Neural cell (in vitro differentiated cells): ENCODE measurements at regions not wholly inside any gene's neighbourhood (a gene's known extent, or its start where the extent isn't known, plus 50 kb on each side); places are given as distances from the start of the nearest gene placed in this dataset.

Experiments used
- POLR2AphosphoS5 ChIP-seq: IDR thresholded peaks from 2 replicates; pipeline ENCODE4 v1.6.1; 2012
- REST ChIP-seq: IDR thresholded peaks from 2 replicates; pipeline ENCODE4 v1.6.1; 2012; ENCODE audit warnings: borderline replicate concordance
- SMC3 ChIP-seq: fragments of 450-650 bp; conservative IDR thresholded peaks from 2 replicates; pipeline ENCODE4 v1.6.1; 2014; ENCODE audit warnings: antibody characterized with exemption, mild to moderate bottlenecking, moderate library complexity; ENCODE audit not compliant: poor library complexity
- TAF1 ChIP-seq: IDR thresholded peaks from 2 replicates; pipeline ENCODE4 v1.6.1; 2012; ENCODE audit warnings: low read depth
- TF ChIP-seq, protein P1 (sequence below): fragments of 450-650 bp; IDR thresholded peaks from 2 replicates; pipeline ENCODE4 v1.5.1; 2014; ENCODE audit warnings: antibody characterized with exemption, mild to moderate bottlenecking, moderate library complexity; ENCODE audit not compliant: poor library complexity, severe bottlenecking

DNA sequence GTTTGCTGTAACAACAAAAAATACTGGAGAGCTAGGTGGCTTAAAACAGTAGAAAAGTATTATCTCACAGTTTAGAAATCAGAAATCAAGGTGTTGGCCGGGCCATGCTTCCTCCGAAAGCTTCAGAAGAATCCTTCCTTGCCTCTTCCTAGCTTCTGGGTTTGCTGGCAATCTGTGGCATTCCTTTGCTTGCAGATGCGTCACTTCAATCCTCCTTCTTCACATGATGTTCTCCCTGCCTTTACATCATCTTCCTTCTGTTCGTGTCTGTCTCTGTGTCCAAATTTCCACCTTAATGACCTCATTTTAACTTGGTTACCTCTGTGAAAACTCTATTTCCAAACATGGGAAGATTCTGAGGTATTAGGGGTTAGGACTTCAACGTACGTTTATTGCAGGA, 90.4 kb upstream of the CHD1 start:
- TF ChIP-seq SMC3 (no peak), TAF1 (no peak), POLR2AphosphoS5 (no peak), REST (no peak)
- TF ChIP-seq, protein P1, sequence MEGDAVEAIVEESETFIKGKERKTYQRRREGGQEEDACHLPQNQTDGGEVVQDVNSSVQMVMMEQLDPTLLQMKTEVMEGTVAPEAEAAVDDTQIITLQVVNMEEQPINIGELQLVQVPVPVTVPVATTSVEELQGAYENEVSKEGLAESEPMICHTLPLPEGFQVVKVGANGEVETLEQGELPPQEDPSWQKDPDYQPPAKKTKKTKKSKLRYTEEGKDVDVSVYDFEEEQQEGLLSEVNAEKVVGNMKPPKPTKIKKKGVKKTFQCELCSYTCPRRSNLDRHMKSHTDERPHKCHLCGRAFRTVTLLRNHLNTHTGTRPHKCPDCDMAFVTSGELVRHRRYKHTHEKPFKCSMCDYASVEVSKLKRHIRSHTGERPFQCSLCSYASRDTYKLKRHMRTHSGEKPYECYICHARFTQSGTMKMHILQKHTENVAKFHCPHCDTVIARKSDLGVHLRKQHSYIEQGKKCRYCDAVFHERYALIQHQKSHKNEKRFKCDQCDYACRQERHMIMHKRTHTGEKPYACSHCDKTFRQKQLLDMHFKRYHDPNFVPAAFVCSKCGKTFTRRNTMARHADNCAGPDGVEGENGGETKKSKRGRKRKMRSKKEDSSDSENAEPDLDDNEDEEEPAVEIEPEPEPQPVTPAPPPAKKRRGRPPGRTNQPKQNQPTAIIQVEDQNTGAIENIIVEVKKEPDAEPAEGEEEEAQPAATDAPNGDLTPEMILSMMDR, result no peak
